ENCODE measurements at regions not wholly inside any gene's neighbourhood (a gene's known extent, or its start where the extent isn't known, plus 50 kb on each side); places are given as distances from the start of the nearest gene placed in this dataset.
A peak's percentile ranks its signal among the peaks of the same experiment; 100 is the strongest.

GRCh38 chr1:60341274-60341673, 267.7 kb upstream of the C1orf87 start:
- no peak overlapping the region for H3K27ac ChIP-seq
- H3K4me1 ChIP-seq = no peaks in the 10 kb centered on the region
- H3K27me3 ChIP-seq = no peaks in the 10 kb centered on the region
- H3K9me3 ChIP-seq = no peaks in the 10 kb centered on the region
- H3K4me3 ChIP-seq (replicated peaks in 1 of 3) = no peak overlapping the region
- H3K36me3 ChIP-seq = no peaks in the 10 kb centered on the region
- no peak for TF ChIP-seq CTCF (IDR thresholded peaks at IDR 0.05)
- TF ChIP-seq POLR2A (IDR thresholded peaks at IDR 0.05) = no peak
- intact Hi-C loops (cut with DNase I) = no loop called here
- no peak for DNase-seq
- WGBS, 2 donors = 90 to 93% methylated on average over 1 of the region's 1 CpG

GRCh38 chr1:60331647-60332046, 258.1 kb upstream of the C1orf87 start:
- Histone ChIP-seq H3K4me1 (peaks cover 4 to 9% of the 10 kb centered on the region in 2 donors), H3K4me3 (replicated peaks in 1 of 3) (no peak overlapping the region), H3K9me3 (no peaks in the 10 kb centered on the region), H3K27ac (no peak overlapping the region), H3K36me3 (no peaks in the 10 kb centered on the region), H3K27me3 (no peaks in the 10 kb centered on the region)
- 66 to 76% methylated on average over 1 of the region's 1 CpG for WGBS, 2 donors
- TF ChIP-seq POLR2A (IDR thresholded peaks at IDR 0.05) (no peak), CTCF (IDR thresholded peaks at IDR 0.05) (no peak)
- DNase-seq = no peak
- intact Hi-C loops (cut with DNase I) = no loop called here

- Histone ChIP-seq H3K27me3 (no peaks in the 10 kb centered on the region), H3K4me3 (replicated peaks in 1 of 3) (no peak overlapping the region), H3K36me3 (no peaks in the 10 kb centered on the region), H3K27ac (peak overlapping the region in 1 of 3 donors; percentile 57), H3K4me1 (peaks cover 4 to 9% of the 10 kb centered on the region in 2 donors), H3K9me3 (no peaks in the 10 kb centered on the region)
- WGBS, 2 donors = 62 to 65% methylated on average over 2 of the region's 2 CpGs
- peak; percentile 26 to 62 for DNase-seq
- intact Hi-C loops (cut with DNase I) = no loop called here
- TF ChIP-seq POLR2A (IDR thresholded peaks at IDR 0.05) = no peak
- no peak for TF ChIP-seq CTCF (IDR thresholded peaks at IDR 0.05)
Observed at GRCh38 chr1:60329651-60330050, 256.1 kb upstream of the C1orf87 start.

GRCh38 chr1:60311838-60312237, 238.3 kb upstream of the C1orf87 start:
- intact Hi-C loops (cut with DNase I) = no loop called here
- Histone ChIP-seq H3K4me3 (replicated peaks in 1 of 3) (no peak overlapping the region), H3K9me3 (no peaks in the 10 kb centered on the region), H3K36me3 (no peaks in the 10 kb centered on the region), H3K4me1 (no peaks in the 10 kb centered on the region), H3K27ac (no peak overlapping the region), H3K27me3 (no peaks in the 10 kb centered on the region)
- TF ChIP-seq CTCF (IDR thresholded peaks at IDR 0.05) (no peak), POLR2A (IDR thresholded peaks at IDR 0.05) (no peak)
- no peak for DNase-seq

GRCh38 chr1:60299581-60299980, 226.0 kb upstream of the C1orf87 start:
- H3K4me1 ChIP-seq = no peaks in the 10 kb centered on the region
- H3K36me3 ChIP-seq = no peaks in the 10 kb centered on the region
- no peaks in the 10 kb centered on the region for H3K27me3 ChIP-seq
- DNase-seq = no peak
- H3K27ac ChIP-seq = no peak overlapping the region
- no peak overlapping the region for H3K4me3 ChIP-seq (replicated peaks in 1 of 3)
- intact Hi-C loops (cut with DNase I) = no loop called here
- no peaks in the 10 kb centered on the region for H3K9me3 ChIP-seq
- no peak for TF ChIP-seq CTCF (IDR thresholded peaks at IDR 0.05)
- TF ChIP-seq POLR2A (IDR thresholded peaks at IDR 0.05) = no peak
- WGBS, 2 donors = 85 to 89% methylated on average over 5 of the region's 5 CpGs

Measured in thyroid gland (tissue), 4 donors.